ENCODE measurements at regions not wholly inside any gene's neighbourhood (a gene's known extent, or its start where the extent isn't known, plus 50 kb on each side); places are given as distances from the start of the nearest gene placed in this dataset.

GRCh38 chr13:34758628-34759027, 183.4 kb upstream of the NBEA start:
- TF ChIP-seq EZH2phosphoT487 (IDR thresholded peaks at IDR 0.05; ENCODE audit: borderline replicate concordance) (no peak), CTCF (conservative IDR thresholded peaks at IDR 0.05; ENCODE audit: low read length) (no peak)
- Histone ChIP-seq H3K9me2 (replicated peaks; ENCODE audit: low read depth, low read length) (no peaks in the 10 kb centered on the region), H3K4me2 (ENCODE audit: low read depth, low read length, poor library complexity, severe bottlenecking) (no peak overlapping the region), H3F3A (ENCODE audit: low read depth) (no peaks in the 10 kb centered on the region), H3K36me3 (ENCODE audit: insufficient read depth, low read length) (no peaks in the 10 kb centered on the region), H3K4me1 (ENCODE audit: insufficient read depth, low read length, poor library complexity, severe bottlenecking) (no peaks in the 10 kb centered on the region), H3K4me3 (ENCODE audit: low read length, poor library complexity, severe bottlenecking) (no peak overlapping the region), H3K9ac (ENCODE audit: low read depth, low read length, poor library complexity, severe bottlenecking) (no peak overlapping the region), H3K79me2 (ENCODE audit: insufficient read depth, low read length) (no peaks in the 10 kb centered on the region), H4K20me1 (ENCODE audit: insufficient read depth, low read length, poor library complexity, severe bottlenecking) (no peaks in the 10 kb centered on the region), H3K27me3 (ENCODE audit: insufficient read depth, low read length, poor library complexity, severe bottlenecking) (no peaks in the 10 kb centered on the region), H2AFZ (ENCODE audit: low read length) (no peak overlapping the region), H3K9me3 (ENCODE audit: insufficient read depth, low read depth, low read length) (no peaks in the 10 kb centered on the region)

GRCh38 chr13:34762312-34762711, 179.8 kb upstream of the NBEA start:
- Histone ChIP-seq H3F3A (ENCODE audit: low read depth) (no peaks in the 10 kb centered on the region), H3K27me3 (ENCODE audit: insufficient read depth, low read length, poor library complexity, severe bottlenecking) (no peaks in the 10 kb centered on the region), H3K79me2 (ENCODE audit: insufficient read depth, low read length) (no peaks in the 10 kb centered on the region), H3K36me3 (ENCODE audit: insufficient read depth, low read length) (no peaks in the 10 kb centered on the region), H4K20me1 (ENCODE audit: insufficient read depth, low read length, poor library complexity, severe bottlenecking) (no peaks in the 10 kb centered on the region), H3K4me3 (ENCODE audit: low read length, poor library complexity, severe bottlenecking) (no peak overlapping the region), H3K4me1 (ENCODE audit: insufficient read depth, low read length, poor library complexity, severe bottlenecking) (no peaks in the 10 kb centered on the region), H3K4me2 (ENCODE audit: low read depth, low read length, poor library complexity, severe bottlenecking) (no peak overlapping the region), H3K9ac (ENCODE audit: low read depth, low read length, poor library complexity, severe bottlenecking) (no peak overlapping the region), H3K9me3 (ENCODE audit: insufficient read depth, low read depth, low read length) (no peaks in the 10 kb centered on the region), H3K9me2 (replicated peaks; ENCODE audit: low read depth, low read length) (no peaks in the 10 kb centered on the region), H2AFZ (ENCODE audit: low read length) (no peak overlapping the region)
- TF ChIP-seq CTCF (conservative IDR thresholded peaks at IDR 0.05; ENCODE audit: low read length) (no peak), EZH2phosphoT487 (IDR thresholded peaks at IDR 0.05; ENCODE audit: borderline replicate concordance) (no peak)

GRCh38 chr13:34764246-34764645, 177.8 kb upstream of the NBEA start:
- Histone ChIP-seq H3K79me2 (ENCODE audit: insufficient read depth, low read length) (no peaks in the 10 kb centered on the region), H3K9me3 (ENCODE audit: insufficient read depth, low read depth, low read length) (no peaks in the 10 kb centered on the region), H3K9ac (ENCODE audit: low read depth, low read length, poor library complexity, severe bottlenecking) (no peak overlapping the region), H3K4me2 (ENCODE audit: low read depth, low read length, poor library complexity, severe bottlenecking) (no peak overlapping the region), H3K27me3 (ENCODE audit: insufficient read depth, low read length, poor library complexity, severe bottlenecking) (no peaks in the 10 kb centered on the region), H3K36me3 (ENCODE audit: insufficient read depth, low read length) (no peaks in the 10 kb centered on the region), H3K4me1 (ENCODE audit: insufficient read depth, low read length, poor library complexity, severe bottlenecking) (no peaks in the 10 kb centered on the region), H3K9me2 (replicated peaks; ENCODE audit: low read depth, low read length) (no peaks in the 10 kb centered on the region), H3F3A (ENCODE audit: low read depth) (no peaks in the 10 kb centered on the region), H3K4me3 (ENCODE audit: low read length, poor library complexity, severe bottlenecking) (no peak overlapping the region), H2AFZ (ENCODE audit: low read length) (no peak overlapping the region), H4K20me1 (ENCODE audit: insufficient read depth, low read length, poor library complexity, severe bottlenecking) (no peaks in the 10 kb centered on the region)
- TF ChIP-seq EZH2phosphoT487 (IDR thresholded peaks at IDR 0.05; ENCODE audit: borderline replicate concordance), result no peak
- TF ChIP-seq CTCF (conservative IDR thresholded peaks at IDR 0.05; ENCODE audit: low read length), result no peak
